HCT116 (cell line): ENCODE measurements at regions not wholly inside any gene's neighbourhood (a gene's known extent, or its start where the extent isn't known, plus 50 kb on each side); places are given as distances from the start of the nearest gene placed in this dataset.

Experiments
- ATAC-seq: fragments of 200-7000 bp; cut with Tn5 transposase; 2 replicates; pipeline ENCODE4 v1.9.1; 2020; ENCODE audit warnings: mild to moderate bottlenecking, moderate library complexity
- BruUV-seq: library from RNA; stranded (reverse); fragments of 400-500 nt; replicated peaks from 2 replicates; lab custom pipeline; 2021; lab: Mats Ljungman, UMichigan
- CTCF ChIA-PET: fragments of 300-600 bp; sonication (Branson Sonifier 250); formaldehyde crosslinking; loops from one replicate; lab custom pipeline; 2021; ENCODE audit warnings: antibody characterized with exemption; lab: Charles Lee
- POLR2A ChIA-PET: fragments of 300-600, 350-600 bp; sonication (Branson Sonifier 250); formaldehyde crosslinking; loops from one replicate; lab custom pipeline; 2021; ENCODE audit warnings: antibody characterized with exemption; lab: Charles Lee
- RAD21 ChIA-PET, 2 experiments: fragments of 300-600 bp; sonication (Branson Sonifier 250); formaldehyde crosslinking; loops; one replicate each; lab custom pipeline; 2023; ENCODE audit warnings: low total read pairs in 2 of 2; ENCODE audit not compliant: uncharacterized antibody in 2 of 2, unreplicated experiment in 2 of 2, low non-redundant PET in 1 of 2; lab: Charles Lee
- DNase-seq: peaks from one replicate; pipeline ENCODE4 v3.0.0-alpha.2; 2010; ENCODE audit warnings: low read depth, low spot score
- H2AFZ ChIP-seq: fragments of 200-600 bp; shearing (Covaris generic), sonication (generic); 2 replicates; pipeline ENCODE4 v1.6.1; 2017; ENCODE audit warnings: low read depth, mixed run types, mixed read lengths, antibody characterized with exemption, low read length; ENCODE audit not compliant: poor library complexity, severe bottlenecking
- H3K27ac ChIP-seq: 2 replicates; pipeline ENCODE4 v1.5.1; 2012; ENCODE audit warnings: low read depth, low read length
- H3K27me3 ChIP-seq: fragments of 200-600 bp; sonication (generic); 2 replicates; pipeline ENCODE4 v1.6.1; 2016; ENCODE audit warnings: mixed run types, low read length, mixed read lengths; ENCODE audit not compliant: insufficient read depth
- H3K36me3 ChIP-seq, 2 experiments: fragments of 200-500 bp in 1 of 2; fragments of 200-600 bp in 1 of 2; sonication (Bioruptor generic) in 1 of 2; sonication (generic) in 1 of 2; 2 replicates each; pipeline versions ENCODE4 v1.5.1 to v1.6.1; 2014 to 2016; ENCODE audit warnings: low read length in 2 of 2, inconsistent platforms in 1 of 2, mixed read lengths in 1 of 2, mixed run types in 1 of 2; ENCODE audit not compliant: insufficient read depth in 2 of 2, control insufficient read depth in 1 of 2
- H3K4me1 ChIP-seq, 2 experiments: fragments of 200-600 bp in 1 of 2; sonication (generic) in 1 of 2; 2 replicates each; pipeline versions ENCODE4 v1.5.1 to v1.6.1; 2012 to 2017; ENCODE audit warnings: low read length in 2 of 2, inconsistent platforms in 1 of 2, mild to moderate bottlenecking in 1 of 2, mixed read lengths in 1 of 2, mixed run types in 1 of 2, moderate library complexity in 1 of 2; ENCODE audit not compliant: insufficient read depth in 2 of 2, control insufficient read depth in 1 of 2
- H3K4me2 ChIP-seq: fragments of 200-600 bp; sonication (generic); 2 replicates; pipeline ENCODE4 v1.6.1; 2017; ENCODE audit warnings: mixed run types, low read length, mixed read lengths
- H3K4me3 ChIP-seq, 2 experiments: fragments of 200-600 bp in 1 of 2; sonication (generic) in 1 of 2; replicated peaks in 1 of 2; 2 replicates each; pipeline ENCODE4 v1.5.1; 2011 to 2016; ENCODE audit warnings: low read length in 2 of 2, control low read depth in 1 of 2, low read depth in 1 of 2, mild to moderate bottlenecking in 1 of 2, mixed read lengths in 1 of 2, mixed run types in 1 of 2
- H3K79me2 ChIP-seq: fragments of 200-600 bp; sonication (generic); 2 replicates; pipeline ENCODE4 v1.6.1; 2017; ENCODE audit warnings: mild to moderate bottlenecking, mixed run types, low read length, moderate library complexity, mixed read lengths; ENCODE audit not compliant: insufficient read depth
- H3K9ac ChIP-seq: fragments of 200-600 bp; sonication (generic); 2 replicates; pipeline ENCODE4 v1.6.1; 2016; ENCODE audit warnings: low read length, mixed read lengths
- H3K9me2 ChIP-seq: fragments of 200-600 bp; sonication (generic), shearing (Covaris generic); 2 replicates; pipeline ENCODE4 v1.6.1; 2017; ENCODE audit warnings: mixed run types, mild to moderate bottlenecking, moderate library complexity; ENCODE audit not compliant: insufficient read depth
- H3K9me3 ChIP-seq, 2 experiments: fragments of 200-500 bp in 1 of 2; fragments of 200-600 bp in 1 of 2; sonication (Bioruptor generic) in 1 of 2; sonication (generic) in 1 of 2; 2 replicates each; pipeline ENCODE4 v1.6.1; 2014 to 2017; ENCODE audit warnings: low read length in 2 of 2, mixed read lengths in 2 of 2, inconsistent platforms in 1 of 2, low read depth in 1 of 2, mild to moderate bottlenecking in 1 of 2, mixed run types in 1 of 2, moderate library complexity in 1 of 2; ENCODE audit not compliant: control insufficient read depth in 1 of 2, insufficient read depth in 1 of 2
- H4K20me1 ChIP-seq: fragments of 200-600 bp; sonication (generic), shearing (Covaris generic); 2 replicates; pipeline ENCODE4 v1.6.1; 2017; ENCODE audit warnings: mixed run types, mild to moderate bottlenecking, moderate library complexity; ENCODE audit not compliant: insufficient read depth
- ATF3 ChIP-seq: IDR thresholded peaks from 2 replicates; pipeline ENCODE4 v1.6.1; 2012
- CBX3 ChIP-seq: IDR thresholded peaks from 2 replicates; pipeline ENCODE4 v1.6.1; 2012; ENCODE audit warnings: low read depth
- CEBPB ChIP-seq: IDR thresholded peaks from 2 replicates; pipeline ENCODE4 v1.6.1; 2012; ENCODE audit warnings: low read depth
- CTCF ChIP-seq, 3 experiments: fragments of 200-600 bp in 1 of 3; sonication (generic) in 1 of 3; IDR thresholded peaks in 2 of 3; conservative IDR thresholded peaks in 1 of 3; 2 replicates each; pipeline ENCODE4 v1.5.1; 2012 to 2017; ENCODE audit warnings: low read depth in 2 of 3, low read length in 2 of 3, antibody characterized with exemption in 1 of 3, borderline replicate concordance in 1 of 3, control low read depth in 1 of 3, mild to moderate bottlenecking in 1 of 3, mixed read lengths in 1 of 3, mixed run types in 1 of 3, moderate library complexity in 1 of 3; ENCODE audit not compliant: insufficient read depth in 1 of 3
- EGR1 ChIP-seq: IDR thresholded peaks from 2 replicates; pipeline ENCODE4 v1.6.1; 2012; ENCODE audit warnings: low read depth
- ELF1 ChIP-seq: IDR thresholded peaks from 2 replicates; pipeline ENCODE4 v1.6.1; 2012; ENCODE audit warnings: low read depth, borderline replicate concordance
- EZH2 ChIP-seq: fragments of 200-600 bp; sonication (generic); IDR thresholded peaks from 2 replicates; pipeline ENCODE4 v1.6.1; 2017; ENCODE audit warnings: antibody characterized with exemption, mixed run types
- EZH2phosphoT487 ChIP-seq: fragments of 200-600 bp; IDR thresholded peaks from 2 replicates; pipeline ENCODE4 v1.6.1; 2018; ENCODE audit warnings: antibody characterized with exemption, borderline replicate concordance
- FOSL1 ChIP-seq: IDR thresholded peaks from 2 replicates; pipeline ENCODE4 v1.6.1; 2012; ENCODE audit warnings: low read depth
- JUND ChIP-seq: IDR thresholded peaks from 2 replicates; pipeline ENCODE4 v1.6.1; 2012
- MAX ChIP-seq: IDR thresholded peaks from 2 replicates; pipeline ENCODE4 v1.6.1; 2012
- POLR2AphosphoS5 ChIP-seq: IDR thresholded peaks from 2 replicates; pipeline ENCODE4 v1.6.1; 2011; ENCODE audit warnings: mild to moderate bottlenecking, low read depth, low read length, moderate library complexity
- RAD21 ChIP-seq: IDR thresholded peaks from 2 replicates; pipeline ENCODE4 v1.6.1; 2012; ENCODE audit warnings: low read depth, mild to moderate bottlenecking
- REST ChIP-seq: IDR thresholded peaks from 2 replicates; pipeline ENCODE4 v1.6.1; 2012; ENCODE audit warnings: low read depth
- SIN3A ChIP-seq: IDR thresholded peaks from 2 replicates; pipeline ENCODE4 v1.6.1; 2012; ENCODE audit warnings: low read depth
- SP1 ChIP-seq: IDR thresholded peaks from 2 replicates; pipeline ENCODE4 v1.6.1; 2012; ENCODE audit warnings: low read depth
- SRF ChIP-seq: IDR thresholded peaks from 2 replicates; pipeline ENCODE4 v1.6.1; 2012; ENCODE audit warnings: low read depth
- TCF7L2 ChIP-seq: IDR thresholded peaks from 2 replicates; pipeline ENCODE4 v1.7.0; 2011; ENCODE audit warnings: borderline replicate concordance, inconsistent platforms; ENCODE audit not compliant: insufficient read depth, insufficient read length; ENCODE audit errors: extremely low read depth
- YY1 ChIP-seq: IDR thresholded peaks from 2 replicates; pipeline ENCODE4 v1.6.1; 2011; ENCODE audit warnings: low read length, low read depth, moderate library complexity, mild to moderate bottlenecking; ENCODE audit not compliant: insufficient replicate concordance; ENCODE audit errors: extremely low read depth
- ZBTB33 ChIP-seq: IDR thresholded peaks from 2 replicates; pipeline ENCODE4 v1.6.1; 2011; ENCODE audit warnings: mild to moderate bottlenecking, low read length, moderate library complexity; ENCODE audit not compliant: insufficient replicate concordance; ENCODE audit errors: extremely low read depth
- ZNF274 ChIP-seq: fragments of 200-500 bp; sonication (Bioruptor generic); IDR thresholded peaks from 2 replicates; pipeline ENCODE4 v1.6.1; 2014; ENCODE audit warnings: mild to moderate bottlenecking, low read depth, low read length, inconsistent platforms
- intact Hi-C: fragments of 100-400 bp; cut with micrococcal nuclease; formaldehyde crosslinking; loops from 2 replicates; pipeline ENCODE4 v1.10.0; 2022

- intact Hi-C loops = no loop called here
- peaks cover 32 to 87% of the 10 kb centered on the region in 2 experiments for H3K4me1 ChIP-seq
- CTCF ChIA-PET = no interaction called here
- BruUV-seq = no TSS peak
- H3K27ac ChIP-seq = peak overlapping the region; percentile 92
- ATAC-seq (peak; percentile 86), DNase-seq (peak; percentile 94)
- H2AFZ ChIP-seq = peak overlapping the region; percentile 31
- H3K4me3 ChIP-seq = peak overlapping the region; percentile 69 to 79
- RAD21 ChIA-PET = no interaction called here
- peak overlapping the region; percentile 91 for H3K4me2 ChIP-seq
- H4K20me1 ChIP-seq = no peaks in the 10 kb centered on the region
- H3K9me3 ChIP-seq = no peaks in the 10 kb centered on the region
- POLR2A ChIA-PET = interaction anchor here (0.8 to 1.8 kb wide), 3 partner anchors 10 to 713 kb away, joined by 3 to 9 read pairs (median 3); no protein-coding TSS in a partner anchor
- H3K9me2 ChIP-seq = no peaks in the 10 kb centered on the region
- H3K79me2 ChIP-seq = peaks cover 57% of the 10 kb centered on the region
- H3K36me3 ChIP-seq = peaks cover 0 to 14% of the 10 kb centered on the region in 2 experiments; a peak in 2 of 4 replicates
- H3K9ac ChIP-seq = peak overlapping the region; percentile 90
- H3K27me3 ChIP-seq = no peaks in the 10 kb centered on the region
- TF ChIP-seq CTCF (IDR thresholded peaks at IDR 0.05 in 2 of 3, conservative IDR thresholded peaks at IDR 0.05 in 1 of 3; ENCODE audit: borderline replicate concordance in 1 of 3, insufficient read depth in 1 of 3, low read depth in 2 of 3, low read length in 2 of 3) (no peak), EGR1 (no peak), TCF7L2 (no peak), RAD21 (no peak; the same call in 1 of the 2 replicates), EZH2phosphoT487 (no peak), ZNF274 (no peak), JUND (peak; percentile 97), SIN3A (peak; percentile 50; the same call in 1 of the 2 replicates), MAX (peak; percentile 80), CBX3 (peak; percentile 82), ATF3 (no peak), ELF1 (no peak), POLR2AphosphoS5 (peak; percentile 25; the same call in 1 of the 2 replicates), CEBPB (peak; percentile 42; the same call in 1 of the 2 replicates), FOSL1 (peak; percentile 98), SP1 (peak; percentile 95), REST (no peak), YY1 (peak; percentile 27), SRF (peak; percentile 81), EZH2 (no peak), ZBTB33 (no peak)
Observed at GRCh38 chr3:5699313-5699712, 511.8 kb downstream of the EDEM1 start.
